SIG-M5 treated with dmso at 0.1 percent for 504 hours (cell line): ENCODE measurements at regions not wholly inside any gene's neighbourhood (a gene's known extent, or its start where the extent isn't known, plus 50 kb on each side); places are given as distances from the start of the nearest gene placed in this dataset.
"Not testable (repeated sequence)": the region's sequence is repeated elsewhere in the genome, so short reads cannot be mapped to it uniquely, and the experiment has no call there.

Experiments
- DNase-seq: peaks from one replicate; lab custom pipeline; 2025; ENCODE audit not compliant: unreplicated experiment; lab: John Stamatoyannopoulos, UW

DNA sequence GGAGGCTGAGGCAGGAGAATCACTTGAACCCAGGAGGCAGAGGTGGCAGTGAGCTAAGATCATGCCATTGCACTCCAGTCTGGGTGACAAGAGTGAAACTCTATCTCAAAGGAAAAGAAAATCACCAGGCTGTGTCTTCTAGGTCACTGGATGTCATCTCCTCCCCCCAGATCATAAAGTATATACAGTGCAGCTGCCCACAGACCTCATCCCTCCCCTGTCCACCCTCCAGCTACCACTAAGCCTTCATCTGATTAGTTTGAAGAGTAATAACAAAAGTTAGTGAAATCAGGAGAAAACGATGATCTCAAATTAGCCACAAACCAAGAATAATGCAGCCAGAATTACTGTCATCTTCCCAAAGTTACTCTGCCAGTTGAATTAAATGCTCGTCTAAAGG is 117.2 kb downstream of the ZNF22 start:
- not testable (repeated sequence) for DNase-seq

DNA sequence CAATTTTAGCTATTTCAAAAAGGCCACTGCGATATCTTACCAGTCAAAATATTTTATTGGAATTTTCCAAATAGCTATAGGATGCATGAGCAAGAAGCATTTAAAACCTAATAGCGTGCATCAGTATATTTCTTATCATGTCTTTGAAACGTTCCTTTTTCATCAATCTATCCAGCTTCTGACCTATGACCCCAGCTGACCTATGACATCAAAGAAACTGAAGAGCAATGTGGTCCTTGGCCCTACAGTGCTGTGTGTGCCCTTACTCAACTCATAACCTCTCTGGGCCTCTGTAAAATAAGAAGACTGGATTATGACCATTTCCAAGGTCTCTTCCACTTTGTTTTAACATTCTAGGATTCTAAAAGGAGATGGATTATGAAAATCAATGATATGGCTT is 118.2 kb downstream of the ZNF22 start:
- DNase-seq = no peak

DNA sequence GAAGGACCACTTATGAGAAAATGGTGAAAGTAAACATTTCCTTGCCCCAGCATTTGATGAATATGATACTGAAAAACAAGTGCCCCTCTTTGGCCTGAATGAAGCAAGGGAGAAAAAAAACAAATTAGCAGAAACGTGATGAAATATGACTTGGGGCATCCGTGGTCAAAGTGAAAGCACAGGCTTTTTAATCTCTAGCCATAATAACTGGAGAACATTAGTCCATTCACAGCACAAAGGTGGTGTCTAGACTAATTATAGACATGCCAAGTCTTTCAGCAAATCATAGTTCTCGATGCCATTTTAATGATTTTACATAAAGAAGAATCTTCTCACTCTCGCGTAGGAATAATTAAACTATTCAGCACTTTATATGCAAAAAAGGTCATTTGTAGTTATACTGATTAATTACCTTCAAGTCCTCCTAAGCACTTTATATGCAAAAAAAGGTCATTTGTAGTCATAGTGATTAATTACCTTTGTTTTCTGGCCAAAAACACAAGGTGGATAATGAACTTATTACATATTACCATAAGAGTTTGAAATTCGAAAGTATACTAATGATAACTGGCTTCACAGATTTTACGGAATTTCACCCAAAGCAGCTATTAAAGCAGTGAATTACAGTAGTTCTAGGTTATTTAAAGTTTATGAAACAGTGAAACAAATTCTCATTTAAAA is 121.6 kb downstream of the ZNF22 start:
- DNase-seq = not testable (repeated sequence)

DNA sequence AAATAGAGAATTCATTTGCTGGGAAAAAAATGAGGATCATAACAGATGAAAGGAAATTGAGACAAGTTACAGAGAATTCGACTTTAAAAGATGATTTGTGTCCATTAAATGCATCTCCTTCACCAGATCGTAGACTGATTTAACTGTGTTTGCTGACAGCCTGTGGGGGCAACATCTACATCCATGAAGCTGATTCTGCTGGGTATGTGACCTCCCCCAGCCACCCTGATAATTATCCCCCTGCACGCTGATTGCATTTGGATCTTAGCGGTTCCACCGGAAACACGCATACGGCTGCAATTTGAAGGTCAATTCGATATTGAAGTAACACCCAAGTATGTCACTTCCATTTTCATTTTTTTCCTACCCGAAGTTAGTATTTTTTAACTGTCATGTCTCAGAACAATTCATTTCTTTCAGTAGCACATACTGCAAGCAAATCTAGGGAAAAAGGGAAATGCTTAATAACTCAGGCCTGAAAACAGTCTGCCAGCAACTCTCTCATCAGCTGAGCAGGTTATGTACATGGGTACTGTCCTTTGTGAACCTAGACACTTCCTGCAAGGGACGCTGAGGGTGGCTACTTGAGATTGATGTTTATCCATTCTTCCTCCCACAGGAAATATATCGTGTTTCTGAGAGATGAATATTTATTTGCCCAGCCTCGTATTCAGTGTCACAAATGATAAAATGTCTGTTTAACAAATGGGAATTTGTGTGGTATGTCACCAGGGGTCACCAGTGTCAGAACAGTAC is 134.9 kb downstream of the ZNF22 start:
- DNase-seq = no peak

DNA sequence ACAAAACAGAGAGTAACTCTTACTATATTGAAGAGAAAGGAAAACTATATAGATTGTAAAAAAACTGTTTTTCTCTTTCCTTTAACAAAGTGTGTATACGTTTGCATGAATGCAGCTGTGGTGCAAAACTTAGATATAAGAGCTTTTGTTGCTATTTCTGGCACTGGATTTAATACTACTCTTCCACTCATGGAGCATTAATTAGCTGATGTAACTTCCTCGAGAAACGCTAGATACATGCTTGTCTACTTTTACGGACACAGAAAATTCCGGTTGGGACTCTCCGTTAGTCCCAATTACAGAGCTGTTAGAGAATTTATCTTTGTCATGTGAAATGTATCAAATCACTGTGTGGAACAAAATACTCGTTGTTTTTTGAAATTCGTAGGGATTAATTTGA is 135.5 kb downstream of the ZNF22 start:
- no peak for DNase-seq

DNA sequence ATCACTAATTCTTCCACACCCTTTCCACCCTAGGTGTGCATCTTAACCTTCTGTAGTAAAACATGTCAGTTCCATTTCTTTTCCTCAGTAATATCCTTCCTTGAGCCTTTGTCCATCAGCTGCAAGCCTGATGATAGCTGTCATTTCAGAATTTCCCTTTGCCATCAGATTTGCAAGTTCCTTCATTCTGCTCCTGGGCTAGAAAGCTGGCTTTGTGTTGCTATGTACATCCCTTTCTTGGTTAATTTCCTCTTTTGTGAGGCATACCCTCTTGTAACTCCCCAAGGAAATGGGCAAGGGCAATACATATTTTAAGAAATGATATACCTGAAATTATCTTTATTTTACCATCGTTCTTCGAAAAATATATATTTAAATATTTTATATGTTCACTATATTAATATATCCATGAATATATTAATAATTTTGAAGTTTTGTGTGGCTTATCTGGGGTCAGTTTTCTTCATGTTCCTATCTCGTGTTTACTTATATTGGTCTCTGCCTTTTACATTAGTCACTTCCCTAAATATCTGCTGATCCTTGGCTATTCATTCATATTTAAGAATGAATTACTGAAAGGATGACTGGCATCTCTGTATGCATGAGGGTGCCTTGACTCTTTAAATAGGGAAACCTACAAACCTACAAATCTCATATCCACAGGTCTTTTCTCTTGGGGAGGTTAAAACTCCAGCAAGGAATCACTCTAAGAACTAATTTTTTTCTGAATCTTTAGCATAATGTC is 143.8 kb downstream of the ZNF22 start:
- no peak for DNase-seq

DNA sequence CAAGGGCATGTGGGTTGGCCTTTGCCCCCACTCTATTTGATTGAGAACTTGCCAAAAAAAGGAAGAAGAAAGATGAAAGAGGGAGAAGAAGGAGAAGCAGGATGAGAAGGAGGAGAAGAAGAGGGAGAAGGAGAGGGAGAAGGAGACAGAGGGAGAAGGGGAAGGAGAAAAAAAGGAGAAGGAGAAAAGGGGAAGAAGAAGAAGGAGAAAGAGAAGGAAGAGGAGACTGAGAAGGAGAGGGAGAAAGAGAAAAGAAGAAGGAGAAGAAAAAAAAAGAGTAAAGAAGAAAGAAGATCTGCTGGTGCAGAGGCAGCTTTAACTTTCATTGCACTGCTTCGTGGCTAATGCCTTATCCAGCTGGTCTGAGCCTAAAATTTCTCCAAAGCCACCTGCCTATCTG is 144.4 kb downstream of the ZNF22 start:
- DNase-seq = not testable (repeated sequence)

DNA sequence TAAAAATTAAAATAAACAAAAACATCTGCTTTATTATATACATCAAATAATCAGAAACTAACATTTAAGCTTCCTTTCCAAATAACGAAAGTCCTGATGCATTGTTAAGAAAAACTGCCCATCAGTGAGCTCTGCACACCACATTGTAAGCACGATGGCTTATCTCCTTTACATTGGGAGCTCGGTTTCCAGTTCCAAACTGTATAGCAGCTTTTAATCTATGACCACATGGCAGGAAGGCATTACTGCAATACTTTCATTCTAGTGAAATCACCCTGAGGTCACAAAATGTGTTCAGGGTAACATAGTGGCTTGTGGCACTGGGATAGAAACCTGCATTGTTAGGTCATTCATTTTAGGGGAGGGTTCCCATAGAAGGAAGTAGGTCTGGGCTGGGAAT is 146.3 kb downstream of the ZNF22 start:
- DNase-seq = no peak

DNA sequence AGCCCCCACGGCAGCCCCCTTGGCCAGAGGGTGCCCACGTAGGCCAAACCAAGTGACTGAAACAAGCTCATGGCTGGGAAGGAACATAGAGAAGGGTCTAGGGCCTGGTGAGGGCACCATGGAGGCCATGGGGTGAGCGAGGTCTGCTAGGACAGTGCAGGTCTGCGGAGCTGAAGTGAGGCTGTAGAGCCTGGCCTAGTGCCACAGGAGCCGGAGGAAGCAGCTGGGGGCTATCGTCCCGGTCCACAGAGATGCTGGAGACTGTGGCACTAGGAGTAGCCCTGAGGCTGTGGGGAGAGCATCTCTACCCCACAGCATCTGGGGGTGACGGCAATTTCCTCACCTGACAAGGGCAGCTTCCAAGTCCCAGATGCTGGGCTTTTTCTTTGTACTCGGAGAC is 150.3 kb downstream of the ZNF22 start:
- no peak for DNase-seq

DNA sequence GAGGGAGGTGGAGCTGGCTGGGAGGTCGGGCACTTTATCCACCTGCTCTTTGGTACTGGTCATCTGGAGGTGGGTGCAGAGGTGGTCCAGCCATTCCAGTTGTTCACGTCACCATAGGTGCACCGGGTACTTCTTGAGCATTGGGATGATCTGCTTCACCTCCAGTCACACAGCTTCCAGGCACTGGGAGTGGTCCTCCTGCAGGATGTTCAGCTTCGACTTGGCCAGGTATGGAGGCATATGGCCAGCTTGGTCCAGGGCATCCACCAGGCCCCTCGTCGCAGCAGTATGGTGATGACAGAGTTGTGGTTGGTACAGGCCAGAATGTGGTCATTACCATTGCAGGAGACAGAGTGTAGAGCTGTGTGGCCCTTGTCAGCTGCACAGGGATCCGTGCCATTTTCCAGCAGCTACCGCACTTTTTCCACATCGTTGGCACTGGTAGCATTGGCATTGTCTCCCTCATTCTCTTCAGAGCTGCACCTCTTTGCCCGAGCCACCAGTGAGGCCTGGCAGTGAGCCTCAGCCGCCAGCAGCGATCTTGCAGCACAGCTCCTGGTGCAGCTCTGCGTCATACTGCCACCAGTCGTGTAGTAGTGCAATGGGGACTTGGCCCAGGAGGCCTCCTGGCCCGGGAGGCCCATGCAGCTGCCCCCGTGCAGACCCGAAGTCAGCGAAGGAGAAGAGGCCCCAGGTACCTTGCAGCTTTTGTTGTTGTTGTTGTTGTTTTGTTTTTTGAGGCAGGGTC is 150.9 kb downstream of the ZNF22 start:
- no peak for DNase-seq

DNA sequence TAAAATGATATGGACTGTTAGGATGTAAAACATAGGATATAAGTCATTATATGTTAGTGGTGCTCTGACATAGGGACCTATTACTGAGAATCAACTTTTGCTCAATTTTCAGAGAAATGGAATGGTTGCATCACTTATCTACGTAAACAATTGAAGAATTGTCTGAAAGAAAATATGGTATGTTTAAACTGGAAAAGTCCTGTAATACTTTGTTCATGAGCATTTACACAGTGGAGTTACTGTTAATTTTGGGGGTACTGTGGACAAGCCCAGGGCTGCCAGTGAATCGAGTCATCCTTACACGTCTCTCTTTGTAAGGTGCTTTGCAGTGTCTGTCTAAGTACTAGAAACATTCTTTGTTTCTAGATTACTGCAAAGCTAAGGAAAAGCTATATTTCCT is 152.0 kb downstream of the ZNF22 start:
- DNase-seq = no peak

DNA sequence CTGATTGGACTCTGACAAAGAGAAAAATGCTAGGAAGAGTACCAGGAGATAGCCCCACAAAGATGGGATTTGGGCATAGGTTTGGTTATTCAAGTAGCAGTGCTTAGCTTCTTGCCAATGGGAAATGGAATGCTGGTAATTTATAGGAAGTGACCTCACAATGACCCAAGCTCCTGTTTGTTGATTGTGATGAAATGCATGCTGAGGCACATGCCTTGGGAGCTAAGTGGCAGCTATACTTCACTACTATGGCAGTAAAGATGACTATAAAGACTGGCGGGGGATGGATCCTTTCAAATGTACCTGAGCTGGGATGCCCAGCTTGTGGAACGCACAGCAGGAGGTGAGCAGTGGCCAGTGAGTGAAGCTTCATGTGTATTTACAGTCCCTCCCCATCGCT is 153.8 kb downstream of the ZNF22 start:
- no peak for DNase-seq

DNA sequence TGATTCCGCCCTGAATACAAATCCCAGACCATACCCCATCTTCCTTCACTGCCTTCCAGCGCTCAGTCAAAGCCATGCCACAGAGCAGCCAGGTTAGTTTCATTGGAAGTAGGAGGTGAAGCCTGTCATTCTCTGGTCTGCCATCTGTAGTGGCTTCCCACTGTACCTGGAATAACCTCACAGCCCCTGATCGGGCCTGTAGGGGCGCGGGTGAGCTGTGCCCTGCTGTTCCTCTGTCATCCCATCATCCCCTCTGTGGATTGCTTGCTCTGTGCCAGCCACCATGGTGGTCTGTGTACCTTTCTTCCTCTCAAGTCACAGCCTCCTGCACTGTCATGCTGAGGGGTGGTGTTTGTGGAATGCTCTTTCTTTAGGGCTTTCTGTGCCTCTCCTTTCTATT is 155.1 kb downstream of the ZNF22 start:
- DNase-seq = no peak

DNA sequence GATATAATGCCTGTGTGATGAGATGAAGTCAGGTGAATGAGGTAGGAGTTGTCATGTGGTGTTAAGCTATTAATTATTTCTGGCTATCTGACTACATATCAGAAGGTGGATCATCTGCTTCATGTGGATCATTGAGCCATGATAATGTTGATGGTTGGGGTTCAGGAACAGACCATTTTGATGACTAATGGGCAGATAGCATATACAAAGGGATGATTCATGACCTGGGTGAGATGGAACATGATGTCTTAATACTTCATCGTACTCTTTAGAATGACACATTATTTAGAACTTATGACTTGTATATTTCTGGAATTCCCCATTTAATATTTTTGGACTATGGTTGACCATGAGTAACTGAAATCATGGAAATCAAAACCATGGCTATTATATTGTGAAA is 155.1 kb downstream of the OR13A1 start:
- DNase-seq = no peak

DNA sequence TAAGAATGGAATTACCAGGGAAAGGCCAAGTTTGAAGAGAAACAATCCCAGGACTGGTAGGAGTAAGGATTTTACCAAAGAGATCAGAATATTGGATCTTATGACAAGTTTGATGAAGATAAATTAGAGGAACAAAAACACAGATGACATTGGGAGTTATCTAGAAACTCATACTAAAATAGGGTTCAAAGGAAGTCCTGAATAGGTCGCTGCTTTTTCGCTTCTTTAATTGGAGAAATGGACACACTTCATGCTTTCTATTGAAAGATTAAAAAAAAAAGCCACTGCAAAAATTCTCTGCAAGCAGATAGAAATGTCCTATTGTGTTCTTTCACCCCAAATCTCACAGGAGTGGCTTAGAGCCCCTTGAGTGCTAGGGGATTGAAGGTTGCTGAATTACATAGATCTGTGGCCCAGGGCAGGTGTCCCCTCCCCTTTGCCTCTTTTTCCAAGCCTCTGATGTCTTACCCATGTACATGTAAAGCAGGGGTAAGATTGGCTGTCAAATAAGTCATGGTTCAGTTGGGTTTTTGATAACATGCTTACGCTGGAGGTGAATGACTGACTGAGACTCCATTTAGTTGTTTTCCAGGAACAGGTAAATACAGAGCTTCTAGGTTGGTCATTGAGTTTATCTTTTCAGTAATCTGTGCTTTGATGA is 152.0 kb downstream of the OR13A1 start:
- DNase-seq = no peak

DNA sequence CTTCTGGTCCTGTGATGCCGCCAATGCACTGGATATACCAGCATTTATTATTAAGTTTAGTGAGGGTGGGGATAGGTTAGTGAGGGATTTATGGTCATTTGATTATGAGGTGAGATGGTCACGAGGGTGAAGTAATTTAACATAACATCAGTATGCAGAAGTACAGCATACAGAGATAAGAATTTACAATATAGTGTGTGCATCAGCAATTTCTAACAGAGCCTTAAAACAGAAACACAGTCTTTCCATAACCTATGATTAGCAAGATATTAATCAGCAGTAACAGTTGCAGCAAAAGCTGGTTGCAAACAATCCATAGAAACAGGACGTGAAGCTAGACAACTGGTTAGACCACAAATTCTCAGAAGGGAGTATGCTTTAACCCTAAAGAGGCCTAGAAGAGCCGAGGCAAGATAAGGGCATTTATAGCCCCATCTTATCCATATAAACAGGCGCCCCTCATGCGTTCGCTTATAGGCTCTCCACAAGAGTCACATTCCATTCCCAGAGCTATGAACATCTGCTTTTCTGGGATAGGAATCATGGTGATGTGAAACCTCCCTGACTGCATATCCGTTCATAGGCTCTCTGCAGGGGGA is 139.8 kb downstream of the OR13A1 start:
- not testable (repeated sequence) for DNase-seq

DNA sequence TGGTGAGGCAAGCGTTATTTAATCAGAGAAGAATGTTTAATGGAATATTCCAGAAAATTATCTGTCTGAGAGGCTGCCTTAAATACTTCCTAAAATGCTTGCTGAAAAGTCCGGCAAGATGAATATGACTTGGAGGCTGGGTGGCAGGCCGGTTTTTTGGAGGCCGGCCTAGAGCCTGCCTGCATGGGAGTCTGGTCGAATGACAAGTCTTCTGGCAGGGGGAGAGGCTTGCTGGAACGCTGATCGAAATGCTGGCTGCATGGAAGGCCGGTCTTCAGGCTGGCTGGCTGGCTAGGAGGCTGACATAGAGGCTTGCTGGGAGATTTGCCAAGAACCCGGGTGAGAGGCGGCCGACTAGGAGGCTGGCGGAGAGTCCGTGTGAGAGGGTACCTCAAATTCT is 135.7 kb downstream of the OR13A1 start:
- DNase-seq = no peak

DNA sequence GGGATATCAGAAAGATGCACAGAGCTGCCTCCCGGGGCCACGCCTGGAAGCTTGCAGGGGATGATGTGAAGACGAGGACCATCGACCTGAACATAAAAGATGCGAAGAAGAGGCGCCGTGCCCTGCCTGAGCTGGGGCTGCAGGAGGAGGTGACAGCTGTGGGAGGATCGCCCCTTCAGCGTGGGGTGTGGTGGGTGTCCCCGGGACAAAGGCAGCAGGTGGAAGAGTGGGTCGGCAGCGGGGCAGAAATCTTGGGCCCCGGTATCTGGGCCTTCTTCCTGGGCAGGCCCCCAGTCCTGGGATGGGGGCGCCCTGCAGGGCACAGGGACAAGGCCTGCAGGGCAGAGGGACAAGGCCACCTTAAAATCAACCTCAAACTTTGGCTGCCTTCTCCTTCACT is 134.9 kb downstream of the OR13A1 start:
- DNase-seq = no peak

DNA sequence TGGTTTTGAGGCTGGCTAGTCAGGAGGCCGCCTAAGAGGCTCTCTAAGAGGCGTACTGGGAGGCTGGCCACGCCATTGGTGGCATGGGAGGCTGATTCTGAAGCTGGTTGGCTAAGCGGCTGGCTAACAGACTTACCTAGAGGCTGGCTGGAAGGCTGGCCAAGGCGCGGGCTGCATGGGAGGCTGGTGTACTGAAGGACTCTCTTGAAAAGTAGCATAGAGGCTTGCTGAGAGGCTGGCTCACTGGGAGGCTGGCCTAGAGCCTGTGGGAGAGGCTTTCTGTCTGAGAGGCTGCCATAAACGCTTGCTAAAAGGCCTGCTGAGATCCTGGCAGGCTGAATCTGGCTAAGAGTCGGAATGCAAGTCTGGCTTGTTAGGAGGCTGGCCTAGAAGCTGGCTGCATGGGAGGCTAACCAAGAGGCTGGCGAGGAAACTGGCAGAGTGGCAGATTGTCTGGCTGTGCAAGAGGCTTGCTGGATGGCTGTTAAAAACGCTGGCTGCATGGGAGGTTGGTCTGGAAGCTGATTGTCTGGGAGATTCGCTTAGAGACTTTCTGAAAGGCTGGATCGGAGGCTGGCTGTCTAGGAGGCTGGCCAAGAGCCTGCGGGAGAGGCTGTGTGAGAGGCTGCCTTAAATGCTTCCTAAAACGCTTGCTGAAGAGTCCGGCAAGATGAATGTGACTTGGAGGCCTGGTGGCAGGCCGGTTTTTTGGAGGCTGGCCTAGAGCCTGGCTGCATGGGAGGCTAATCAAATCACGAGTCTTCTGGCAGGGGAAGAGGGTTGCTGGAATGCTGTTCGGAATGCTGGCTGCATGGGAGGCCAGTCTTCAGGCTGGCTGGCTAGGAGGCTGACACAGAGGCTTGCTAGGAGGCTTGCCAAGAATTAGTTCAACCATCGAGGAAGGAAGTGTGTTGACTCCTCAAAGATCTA is 134.2 kb downstream of the OR13A1 start:
- no peak for DNase-seq
